CD14-positive monocyte (primary cell): ENCODE measurements at regions not wholly inside any gene's neighbourhood (a gene's known extent, or its start where the extent isn't known, plus 50 kb on each side); places are given as distances from the start of the nearest gene placed in this dataset.

Source experiments
- DNase-seq, 3 donors: peaks; one replicate each; pipeline ENCODE4 v3.0.0-alpha.2; 2011 to 2022
- H2AFZ ChIP-seq: 2 replicates; pipeline ENCODE4 v1.6.0; 2012; ENCODE audit warnings: mild to moderate bottlenecking, low read depth, low read length, inconsistent platforms; ENCODE audit not compliant: insufficient read depth, poor library complexity, severe bottlenecking
- H3K27ac ChIP-seq, 2 donors: 1 replicate in 1 of 2; 2 replicates in 1 of 2; pipeline ENCODE4 v1.5.1; 2012 to 2013; ENCODE audit warnings: low read length in 2 of 2, control low read depth in 1 of 2, inconsistent platforms in 1 of 2, low read depth in 1 of 2, mild to moderate bottlenecking in 1 of 2
- H3K27me3 ChIP-seq, 2 donors: one replicate each; pipeline versions ENCODE4 v1.6.0 to v1.6.1; 2011 to 2013; ENCODE audit warnings: low read length in 2 of 2; ENCODE audit not compliant: control insufficient read depth in 2 of 2, insufficient read depth in 2 of 2
- H3K36me3 ChIP-seq, 2 donors: replicated peaks in 1 of 2; 1 replicate in 1 of 2; 2 replicates in 1 of 2; pipeline versions ENCODE4 v1.5.1 to v1.6.1; 2012 to 2013; ENCODE audit warnings: low read length in 2 of 2, control low read depth in 1 of 2, inconsistent platforms in 1 of 2, mild to moderate bottlenecking in 1 of 2; ENCODE audit not compliant: insufficient read depth in 2 of 2, control insufficient read depth in 1 of 2
- H3K4me1 ChIP-seq, 2 donors: 1 replicate in 1 of 2; 2 replicates in 1 of 2; pipeline versions ENCODE4 v1.5.1 to v1.6.1; 2012 to 2013; ENCODE audit warnings: low read length in 2 of 2, control low read depth in 1 of 2, inconsistent platforms in 1 of 2, mild to moderate bottlenecking in 1 of 2, moderate library complexity in 1 of 2; ENCODE audit not compliant: insufficient read depth in 2 of 2, control insufficient read depth in 1 of 2
- H3K4me2 ChIP-seq: replicated peaks from 2 replicates; pipeline ENCODE3; 2012; ENCODE audit warnings: low read length, moderate library complexity, mild to moderate bottlenecking; ENCODE audit not compliant: poor library complexity, severe bottlenecking; ENCODE audit errors: extremely low read depth
- H3K4me3 ChIP-seq, 3 experiments: fragments of 200-600 bp in 1 of 3; sonication (generic) in 1 of 3; replicated peaks in 1 of 3; 1 replicate in 2 of 3; 2 replicates in 1 of 3; pipeline ENCODE4 v1.5.1; 2011 to 2013; ENCODE audit warnings: low read length in 3 of 3, mild to moderate bottlenecking in 3 of 3, control low read depth in 2 of 3, low read depth in 2 of 3, inconsistent platforms in 1 of 3, moderate library complexity in 1 of 3
- H3K79me2 ChIP-seq: 2 replicates; pipeline ENCODE4 v1.6.0; 2012; ENCODE audit warnings: mild to moderate bottlenecking, control low read depth, inconsistent platforms, low read length, moderate library complexity; ENCODE audit not compliant: insufficient read depth
- H3K9ac ChIP-seq: 2 replicates; pipeline ENCODE4 v1.6.0; 2017; ENCODE audit warnings: low read length, mild to moderate bottlenecking; ENCODE audit not compliant: insufficient read depth, poor library complexity, severe bottlenecking
- H3K9me3 ChIP-seq, 2 donors: replicated peaks in 1 of 2; 1 replicate in 1 of 2; 2 replicates in 1 of 2; pipeline versions ENCODE4 v1.5.1 to v1.6.1; 2012 to 2013; ENCODE audit warnings: low read length in 2 of 2, control low read depth in 1 of 2; ENCODE audit not compliant: control insufficient read depth in 1 of 2, insufficient read depth in 1 of 2
- H4K20me1 ChIP-seq: 2 replicates; pipeline ENCODE4 v1.6.0; 2012; ENCODE audit warnings: mild to moderate bottlenecking, low read length, control low read depth, moderate library complexity; ENCODE audit not compliant: insufficient read depth
- H3K27ac Mint-ChIP-seq, 7 donors: one replicate each; pipeline ENCODE4 v1.8.0; 2020; ENCODE audit warnings: mild to moderate bottlenecking in 7 of 7, mixed read lengths in 7 of 7, moderate library complexity in 6 of 7, inconsistent platforms in 2 of 7
- H3K27me3 Mint-ChIP-seq, 3 donors: one replicate each; pipeline ENCODE4 v1.8.0; 2021 to 2022; ENCODE audit warnings: low read depth in 3 of 3, mild to moderate bottlenecking in 3 of 3, mixed read lengths in 3 of 3, moderate library complexity in 3 of 3, inconsistent platforms in 1 of 3
- H3K36me3 Mint-ChIP-seq, 2 donors: one replicate each; pipeline ENCODE4 v1.8.0; 2020; ENCODE audit warnings: mixed read lengths in 2 of 2, inconsistent platforms in 1 of 2, mild to moderate bottlenecking in 1 of 2
- H3K4me1 Mint-ChIP-seq: one replicate; pipeline ENCODE4 v1.8.0; 2020; ENCODE audit warnings: mild to moderate bottlenecking, mixed read lengths
- H3K4me3 Mint-ChIP-seq, 2 donors: one replicate each; pipeline ENCODE4 v1.8.0; 2020; ENCODE audit warnings: mild to moderate bottlenecking in 2 of 2, mixed read lengths in 2 of 2, moderate library complexity in 1 of 2
- H3K9me3 Mint-ChIP-seq, 7 donors: one replicate each; pipeline ENCODE4 v1.8.0; 2020 to 2022; ENCODE audit warnings: mixed read lengths in 7 of 7, mild to moderate bottlenecking in 6 of 7, moderate library complexity in 6 of 7, inconsistent platforms in 2 of 7
- WGBS: methylation state at CpG from one replicate; pipeline ENCODE4 v1.1.5; 2013; ENCODE audit warnings: missing lambda C conversion rate; ENCODE audit not compliant: insufficient coverage; 5-methylcytosine and 5-hydroxymethylcytosine counted together
- intact Hi-C, 2 donors: fragments of 100-400 bp; cut with micrococcal nuclease; formaldehyde crosslinking; loops; one replicate each; pipeline versions ENCODE4 v1.15.0 to v1.15.1; 2023
- TF ChIP-seq, protein P1 (sequence below): fragments of 200-600 bp; IDR thresholded peaks from one replicate; pipeline ENCODE4 v1.8.0; 2022; ENCODE audit warnings: antibody characterized with exemption, mild to moderate bottlenecking

DNA sequence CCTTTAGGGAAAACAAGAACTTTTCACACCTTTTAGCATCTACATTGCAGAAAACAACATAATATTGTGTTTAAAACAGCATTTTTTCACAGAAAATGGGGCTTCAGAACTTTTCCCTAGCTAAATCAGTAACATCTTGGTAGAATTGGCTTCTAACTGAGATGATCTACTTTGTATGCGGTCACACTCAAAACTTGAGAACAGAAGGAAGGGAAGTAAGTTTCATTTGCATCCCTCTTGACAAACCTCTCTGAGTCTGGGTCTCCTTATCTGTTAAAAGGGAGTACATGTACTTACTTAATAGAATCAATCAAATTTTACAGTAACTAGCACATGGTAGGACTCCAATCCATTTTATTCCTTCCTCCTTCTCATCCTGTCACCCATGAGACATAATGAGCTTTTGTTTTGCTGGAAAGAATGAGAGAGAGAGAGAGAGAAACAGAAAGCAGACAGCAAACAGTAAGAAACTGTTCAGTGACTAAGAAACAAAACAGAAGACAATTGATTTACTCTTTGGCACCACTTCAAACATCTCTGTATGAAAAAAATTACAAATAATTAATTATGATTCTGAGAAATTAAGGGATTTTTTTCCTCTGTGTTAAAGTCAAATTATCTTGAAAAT is 387.3 kb downstream of the SATB2 start:
- TF ChIP-seq, protein P1, sequence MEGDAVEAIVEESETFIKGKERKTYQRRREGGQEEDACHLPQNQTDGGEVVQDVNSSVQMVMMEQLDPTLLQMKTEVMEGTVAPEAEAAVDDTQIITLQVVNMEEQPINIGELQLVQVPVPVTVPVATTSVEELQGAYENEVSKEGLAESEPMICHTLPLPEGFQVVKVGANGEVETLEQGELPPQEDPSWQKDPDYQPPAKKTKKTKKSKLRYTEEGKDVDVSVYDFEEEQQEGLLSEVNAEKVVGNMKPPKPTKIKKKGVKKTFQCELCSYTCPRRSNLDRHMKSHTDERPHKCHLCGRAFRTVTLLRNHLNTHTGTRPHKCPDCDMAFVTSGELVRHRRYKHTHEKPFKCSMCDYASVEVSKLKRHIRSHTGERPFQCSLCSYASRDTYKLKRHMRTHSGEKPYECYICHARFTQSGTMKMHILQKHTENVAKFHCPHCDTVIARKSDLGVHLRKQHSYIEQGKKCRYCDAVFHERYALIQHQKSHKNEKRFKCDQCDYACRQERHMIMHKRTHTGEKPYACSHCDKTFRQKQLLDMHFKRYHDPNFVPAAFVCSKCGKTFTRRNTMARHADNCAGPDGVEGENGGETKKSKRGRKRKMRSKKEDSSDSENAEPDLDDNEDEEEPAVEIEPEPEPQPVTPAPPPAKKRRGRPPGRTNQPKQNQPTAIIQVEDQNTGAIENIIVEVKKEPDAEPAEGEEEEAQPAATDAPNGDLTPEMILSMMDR = no peak
- H3K4me3 ChIP-seq = no peak overlapping the region
- no peaks in the 10 kb centered on the region for H3K79me2 ChIP-seq
- H2AFZ ChIP-seq = no peak overlapping the region
- DNase-seq = no peak
- Mint-ChIP-seq H3K36me3 (no peaks in the 10 kb centered on the region), H3K27ac (no peak overlapping the region), H3K4me3 (no peak overlapping the region), H3K27me3 (no peaks in the 10 kb centered on the region), H3K4me1 (no peaks in the 10 kb centered on the region), H3K9me3 (peaks cover 0 to 7% (median 2%) of the 10 kb centered on the region in 7 donors)
- intact Hi-C loops = no loop called here
- no peaks in the 10 kb centered on the region for H3K9me3 ChIP-seq
- no peaks in the 10 kb centered on the region for H3K4me1 ChIP-seq
- H3K4me2 ChIP-seq = no peak overlapping the region
- no peak overlapping the region for H3K9ac ChIP-seq
- no peaks in the 10 kb centered on the region for H4K20me1 ChIP-seq
- H3K27ac ChIP-seq = no peak overlapping the region
- no CpG with 5 or more reads among the region's 1 CpG for WGBS
- no peaks in the 10 kb centered on the region for H3K36me3 ChIP-seq
- no peaks in the 10 kb centered on the region for H3K27me3 ChIP-seq

- H3K4me2 ChIP-seq = no peak overlapping the region
- Mint-ChIP-seq H3K4me3 (no peak overlapping the region), H3K27ac (no peak overlapping the region), H3K4me1 (no peaks in the 10 kb centered on the region), H3K27me3 (no peaks in the 10 kb centered on the region), H3K9me3 (peaks cover 0 to 8% (median 5%) of the 10 kb centered on the region in 7 donors), H3K36me3 (no peaks in the 10 kb centered on the region)
- no peak overlapping the region for H3K27ac ChIP-seq
- no peaks in the 10 kb centered on the region for H3K36me3 ChIP-seq
- H4K20me1 ChIP-seq = no peaks in the 10 kb centered on the region
- H3K27me3 ChIP-seq = no peaks in the 10 kb centered on the region
- no CpG with 5 or more reads among the region's 2 CpGs for WGBS
- no peaks in the 10 kb centered on the region for H3K9me3 ChIP-seq
- no peaks in the 10 kb centered on the region for H3K79me2 ChIP-seq
- H3K4me3 ChIP-seq = no peak overlapping the region
- H3K9ac ChIP-seq = no peak overlapping the region
- no peak overlapping the region for H2AFZ ChIP-seq
- DNase-seq = no peak
- TF ChIP-seq, protein P1 = no peak
- intact Hi-C loops = no loop called here
- H3K4me1 ChIP-seq = no peaks in the 10 kb centered on the region
Observed at GRCh38 chr2:199064201-199064600, 393.5 kb downstream of the SATB2 start.
